ENCODE measurements at regions not wholly inside any gene's neighbourhood (a gene's known extent, or its start where the extent isn't known, plus 50 kb on each side); places are given as distances from the start of the nearest gene placed in this dataset.

- TF ChIP-seq, protein P1, sequence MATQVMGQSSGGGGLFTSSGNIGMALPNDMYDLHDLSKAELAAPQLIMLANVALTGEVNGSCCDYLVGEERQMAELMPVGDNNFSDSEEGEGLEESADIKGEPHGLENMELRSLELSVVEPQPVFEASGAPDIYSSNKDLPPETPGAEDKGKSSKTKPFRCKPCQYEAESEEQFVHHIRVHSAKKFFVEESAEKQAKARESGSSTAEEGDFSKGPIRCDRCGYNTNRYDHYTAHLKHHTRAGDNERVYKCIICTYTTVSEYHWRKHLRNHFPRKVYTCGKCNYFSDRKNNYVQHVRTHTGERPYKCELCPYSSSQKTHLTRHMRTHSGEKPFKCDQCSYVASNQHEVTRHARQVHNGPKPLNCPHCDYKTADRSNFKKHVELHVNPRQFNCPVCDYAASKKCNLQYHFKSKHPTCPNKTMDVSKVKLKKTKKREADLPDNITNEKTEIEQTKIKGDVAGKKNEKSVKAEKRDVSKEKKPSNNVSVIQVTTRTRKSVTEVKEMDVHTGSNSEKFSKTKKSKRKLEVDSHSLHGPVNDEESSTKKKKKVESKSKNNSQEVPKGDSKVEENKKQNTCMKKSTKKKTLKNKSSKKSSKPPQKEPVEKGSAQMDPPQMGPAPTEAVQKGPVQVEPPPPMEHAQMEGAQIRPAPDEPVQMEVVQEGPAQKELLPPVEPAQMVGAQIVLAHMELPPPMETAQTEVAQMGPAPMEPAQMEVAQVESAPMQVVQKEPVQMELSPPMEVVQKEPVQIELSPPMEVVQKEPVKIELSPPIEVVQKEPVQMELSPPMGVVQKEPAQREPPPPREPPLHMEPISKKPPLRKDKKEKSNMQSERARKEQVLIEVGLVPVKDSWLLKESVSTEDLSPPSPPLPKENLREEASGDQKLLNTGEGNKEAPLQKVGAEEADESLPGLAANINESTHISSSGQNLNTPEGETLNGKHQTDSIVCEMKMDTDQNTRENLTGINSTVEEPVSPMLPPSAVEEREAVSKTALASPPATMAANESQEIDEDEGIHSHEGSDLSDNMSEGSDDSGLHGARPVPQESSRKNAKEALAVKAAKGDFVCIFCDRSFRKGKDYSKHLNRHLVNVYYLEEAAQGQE (IDR thresholded peaks at IDR 0.05; ENCODE audit: borderline replicate concordance), result no peak
- TF ChIP-seq POLR2AphosphoS5 (IDR thresholded peaks at IDR 0.05), result no peak
- TF ChIP-seq SMC3 (conservative IDR thresholded peaks at IDR 0.05; ENCODE audit: poor library complexity), result no peak
- TF ChIP-seq, protein P2, sequence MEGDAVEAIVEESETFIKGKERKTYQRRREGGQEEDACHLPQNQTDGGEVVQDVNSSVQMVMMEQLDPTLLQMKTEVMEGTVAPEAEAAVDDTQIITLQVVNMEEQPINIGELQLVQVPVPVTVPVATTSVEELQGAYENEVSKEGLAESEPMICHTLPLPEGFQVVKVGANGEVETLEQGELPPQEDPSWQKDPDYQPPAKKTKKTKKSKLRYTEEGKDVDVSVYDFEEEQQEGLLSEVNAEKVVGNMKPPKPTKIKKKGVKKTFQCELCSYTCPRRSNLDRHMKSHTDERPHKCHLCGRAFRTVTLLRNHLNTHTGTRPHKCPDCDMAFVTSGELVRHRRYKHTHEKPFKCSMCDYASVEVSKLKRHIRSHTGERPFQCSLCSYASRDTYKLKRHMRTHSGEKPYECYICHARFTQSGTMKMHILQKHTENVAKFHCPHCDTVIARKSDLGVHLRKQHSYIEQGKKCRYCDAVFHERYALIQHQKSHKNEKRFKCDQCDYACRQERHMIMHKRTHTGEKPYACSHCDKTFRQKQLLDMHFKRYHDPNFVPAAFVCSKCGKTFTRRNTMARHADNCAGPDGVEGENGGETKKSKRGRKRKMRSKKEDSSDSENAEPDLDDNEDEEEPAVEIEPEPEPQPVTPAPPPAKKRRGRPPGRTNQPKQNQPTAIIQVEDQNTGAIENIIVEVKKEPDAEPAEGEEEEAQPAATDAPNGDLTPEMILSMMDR (IDR thresholded peaks at IDR 0.05; ENCODE audit: poor library complexity, severe bottlenecking), result no peak
- no peak for TF ChIP-seq RAD21 (conservative IDR thresholded peaks at IDR 0.05)
Measured at GRCh38 chr3:25372167-25372566, 55.9 kb upstream of the RARB start.
